Kidney (tissue), 13 donors: ENCODE measurements at regions not wholly inside any gene's neighbourhood (a gene's known extent, or its start where the extent isn't known, plus 50 kb on each side); places are given as distances from the start of the nearest gene placed in this dataset.

ENCODE experiments used
- DNase-seq, 5 donors: peaks; one replicate each; pipeline ENCODE4 v3.0.0-alpha.2; 2013 to 2020
- FAIRE-seq: peaks from 2 replicates; lab custom pipeline; 2012; peaks lifted over from hg19 to GRCh38; lab: Jason Lieb, UNC
- H3K27ac ChIP-seq, 2 donors: one replicate each; pipeline ENCODE4 v1.7.0; 2013; ENCODE audit warnings: low read depth in 2 of 2, low read length in 2 of 2, inconsistent platforms in 1 of 2
- H3K27me3 ChIP-seq: one replicate; pipeline ENCODE4 v1.7.1; 2013; ENCODE audit warnings: low read length, inconsistent platforms; ENCODE audit not compliant: control insufficient read depth, insufficient read depth
- H3K36me3 ChIP-seq, 3 donors: one replicate each; pipeline versions ENCODE4 v1.7.0 to v1.7.1; 2013; ENCODE audit warnings: low read length in 3 of 3, control low read depth in 1 of 3, inconsistent platforms in 1 of 3; ENCODE audit not compliant: insufficient read depth in 3 of 3, control insufficient read depth in 2 of 3
- H3K4me1 ChIP-seq, 3 donors: one replicate each; pipeline versions ENCODE4 v1.7.0 to v1.7.1; 2013; ENCODE audit warnings: low read length in 3 of 3, inconsistent platforms in 1 of 3, low read depth in 1 of 3; ENCODE audit not compliant: control insufficient read depth in 2 of 3, insufficient read depth in 2 of 3
- H3K4me3 ChIP-seq, 3 donors: one replicate each; pipeline versions ENCODE4 v1.7.0 to v1.8.1; 2013; ENCODE audit warnings: low read length in 3 of 3, control low read depth in 1 of 3, inconsistent platforms in 1 of 3
- H3K9ac ChIP-seq, 3 donors: one replicate each; pipeline versions ENCODE4 v1.7.0 to v1.7.1; 2013; ENCODE audit warnings: low read length in 3 of 3, control low read depth in 1 of 3, inconsistent platforms in 1 of 3
- H3K9me3 ChIP-seq, 3 donors: one replicate each; pipeline versions ENCODE4 v1.7.0 to v1.7.1; 2013; ENCODE audit warnings: low read length in 3 of 3, control low read depth in 1 of 3, inconsistent platforms in 1 of 3; ENCODE audit not compliant: control insufficient read depth in 2 of 3, insufficient read depth in 1 of 3
- CTCF ChIP-seq: IDR thresholded peaks from 3 replicates; pipeline ENCODE4 v1.5.1; 2012; ENCODE audit warnings: mild to moderate bottlenecking, moderate library complexity, borderline replicate concordance; ENCODE audit not compliant: insufficient read depth; ENCODE audit errors: extremely low read depth
- intact Hi-C: fragments of 100-400 bp; cut with DNase I; formaldehyde crosslinking; loops from one replicate; pipeline ENCODE4 v1.11.1; 2022
- donor health status: control.
- donor health status: control.
- donor health status: control.
- donor health status: control.
- donor health status: control.
- donor health status: DM: yes; HTN: yes; CAD: no.
- donor health status: Normal renal cell carcinoma (clear cell type).

DNA sequence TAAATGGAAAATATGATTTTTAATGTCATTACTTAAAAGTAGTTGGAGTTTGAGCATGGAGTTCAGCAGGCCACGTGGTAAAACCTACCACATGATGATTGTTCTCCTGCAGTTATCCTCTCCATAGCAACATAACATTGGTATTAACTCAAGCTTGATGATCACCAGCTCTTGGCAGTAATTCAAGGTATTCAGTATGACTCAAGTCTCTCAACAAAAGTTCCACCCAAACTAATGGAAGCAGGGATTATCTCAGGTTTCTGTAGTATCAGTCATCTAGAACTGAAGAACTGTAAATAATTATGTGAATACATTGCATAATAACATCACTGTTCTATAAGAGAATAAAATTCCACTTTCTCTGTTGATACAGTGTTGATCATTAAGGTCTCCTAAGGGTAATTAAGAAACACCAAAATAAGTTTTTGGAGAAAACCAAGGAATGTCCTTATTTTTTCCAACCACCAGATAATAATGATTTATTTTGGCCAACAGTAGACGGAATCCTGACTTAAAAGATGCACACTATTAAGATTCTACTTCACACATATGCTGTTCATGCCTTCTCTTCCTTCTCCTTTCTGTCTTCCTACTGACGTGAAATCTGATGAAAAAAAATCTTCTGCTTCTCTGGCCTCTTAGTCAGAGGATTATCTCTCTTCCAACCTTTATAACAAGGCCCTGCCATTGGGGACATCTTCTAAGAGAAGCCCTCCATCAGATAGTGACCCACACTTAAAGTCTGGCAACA, 1092.3 kb downstream of the EFNB2 start:
- no peaks in the 10 kb centered on the region for H3K27me3 ChIP-seq
- no peaks in the 10 kb centered on the region for H3K9me3 ChIP-seq
- H3K36me3 ChIP-seq = no peaks in the 10 kb centered on the region
- TF ChIP-seq CTCF = no peak
- FAIRE-seq = no peak
- peak in 1 of 5 donors; percentile 37 for DNase-seq
- no peaks in the 10 kb centered on the region for H3K4me1 ChIP-seq
- H3K27ac ChIP-seq = no peak overlapping the region
- intact Hi-C loops = no loop called here
- H3K9ac ChIP-seq = no peak overlapping the region
- no peak overlapping the region for H3K4me3 ChIP-seq

DNA sequence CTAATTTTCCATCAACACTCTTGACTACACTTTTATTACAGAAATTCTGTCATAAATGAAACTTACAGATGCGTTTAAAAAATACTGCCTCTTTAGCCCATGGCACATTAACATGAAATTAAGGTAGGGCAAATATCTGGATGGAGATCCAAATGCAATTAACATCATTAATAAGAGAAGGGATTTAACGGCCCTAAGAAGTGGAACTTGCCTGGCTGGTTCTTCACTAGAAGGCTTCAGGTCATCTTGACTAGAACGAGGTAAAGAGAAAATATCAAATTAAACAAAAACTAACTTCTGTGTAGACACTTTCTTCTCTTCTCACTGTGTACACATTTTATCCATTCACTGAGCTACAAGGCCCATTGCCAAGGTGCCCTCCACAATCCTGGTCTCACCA, 1093.4 kb downstream of the EFNB2 start:
- intact Hi-C loops = no loop called here
- Histone ChIP-seq H3K36me3 (no peaks in the 10 kb centered on the region), H3K4me1 (no peaks in the 10 kb centered on the region), H3K9ac (no peak overlapping the region), H3K27ac (no peak overlapping the region), H3K9me3 (no peaks in the 10 kb centered on the region), H3K4me3 (no peak overlapping the region), H3K27me3 (no peaks in the 10 kb centered on the region)
- no peak for TF ChIP-seq CTCF
- FAIRE-seq = no peak
- no peak for DNase-seq

GRCh38 chr13:105441051-105441750, 1094.3 kb downstream of the EFNB2 start:
- Histone ChIP-seq H3K4me1 (no peaks in the 10 kb centered on the region), H3K4me3 (no peak overlapping the region), H3K9me3 (no peaks in the 10 kb centered on the region), H3K9ac (no peak overlapping the region), H3K36me3 (no peaks in the 10 kb centered on the region), H3K27ac (no peak overlapping the region), H3K27me3 (no peaks in the 10 kb centered on the region)
- intact Hi-C loops = no loop called here
- TF ChIP-seq CTCF = no peak
- no peak for DNase-seq
- no peak for FAIRE-seq
